ENCODE measurements at regions not wholly inside any gene's neighbourhood (a gene's known extent, or its start where the extent isn't known, plus 50 kb on each side); places are given as distances from the start of the nearest gene placed in this dataset.

DNA sequence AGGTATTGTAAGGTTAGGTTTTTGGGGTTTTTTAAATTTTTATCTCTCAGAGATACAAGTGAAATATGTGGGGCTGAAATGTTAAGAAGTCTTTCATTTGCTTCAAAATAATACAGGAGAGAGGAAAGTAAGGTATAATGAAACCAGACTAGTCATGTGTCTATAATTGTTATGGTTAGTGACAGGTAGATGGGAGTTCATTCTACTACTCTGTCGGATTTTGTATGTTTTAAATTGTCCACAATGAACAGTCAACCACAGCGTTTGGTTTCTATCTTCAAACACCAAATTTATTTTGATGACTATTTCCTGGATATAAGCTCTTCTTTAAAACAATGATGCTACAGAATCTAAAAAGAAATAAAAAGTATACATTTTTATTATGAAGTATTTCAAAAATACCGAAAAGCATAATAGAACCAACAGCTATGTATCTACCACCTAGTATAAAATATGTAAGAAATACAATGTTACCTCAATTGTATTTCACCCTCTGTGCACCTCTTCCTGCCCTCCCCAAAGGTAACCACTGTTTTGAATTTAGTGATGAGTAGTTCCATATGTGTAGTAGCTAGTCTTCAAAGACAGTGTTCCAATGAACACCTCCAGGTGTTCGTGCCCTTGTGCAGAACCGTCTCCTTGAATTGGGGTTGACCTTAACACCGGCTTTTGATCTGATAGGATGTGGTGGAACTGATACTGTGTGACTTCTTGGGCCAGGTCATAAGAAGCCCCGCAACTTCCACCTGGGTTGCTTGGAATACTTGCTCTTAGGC lies 74.8 kb upstream of the CDK1 start:
- no peak overlapping the region for H3K4me3 ChIP-seq (ENCODE audit: low read depth, low read length)
- DNase-seq (ENCODE audit: low read depth) = no peak
- TF ChIP-seq, protein P1, sequence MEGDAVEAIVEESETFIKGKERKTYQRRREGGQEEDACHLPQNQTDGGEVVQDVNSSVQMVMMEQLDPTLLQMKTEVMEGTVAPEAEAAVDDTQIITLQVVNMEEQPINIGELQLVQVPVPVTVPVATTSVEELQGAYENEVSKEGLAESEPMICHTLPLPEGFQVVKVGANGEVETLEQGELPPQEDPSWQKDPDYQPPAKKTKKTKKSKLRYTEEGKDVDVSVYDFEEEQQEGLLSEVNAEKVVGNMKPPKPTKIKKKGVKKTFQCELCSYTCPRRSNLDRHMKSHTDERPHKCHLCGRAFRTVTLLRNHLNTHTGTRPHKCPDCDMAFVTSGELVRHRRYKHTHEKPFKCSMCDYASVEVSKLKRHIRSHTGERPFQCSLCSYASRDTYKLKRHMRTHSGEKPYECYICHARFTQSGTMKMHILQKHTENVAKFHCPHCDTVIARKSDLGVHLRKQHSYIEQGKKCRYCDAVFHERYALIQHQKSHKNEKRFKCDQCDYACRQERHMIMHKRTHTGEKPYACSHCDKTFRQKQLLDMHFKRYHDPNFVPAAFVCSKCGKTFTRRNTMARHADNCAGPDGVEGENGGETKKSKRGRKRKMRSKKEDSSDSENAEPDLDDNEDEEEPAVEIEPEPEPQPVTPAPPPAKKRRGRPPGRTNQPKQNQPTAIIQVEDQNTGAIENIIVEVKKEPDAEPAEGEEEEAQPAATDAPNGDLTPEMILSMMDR (IDR thresholded peaks at IDR 0.05; ENCODE audit: insufficient read depth, low read depth, low read length) = no peak

DNA sequence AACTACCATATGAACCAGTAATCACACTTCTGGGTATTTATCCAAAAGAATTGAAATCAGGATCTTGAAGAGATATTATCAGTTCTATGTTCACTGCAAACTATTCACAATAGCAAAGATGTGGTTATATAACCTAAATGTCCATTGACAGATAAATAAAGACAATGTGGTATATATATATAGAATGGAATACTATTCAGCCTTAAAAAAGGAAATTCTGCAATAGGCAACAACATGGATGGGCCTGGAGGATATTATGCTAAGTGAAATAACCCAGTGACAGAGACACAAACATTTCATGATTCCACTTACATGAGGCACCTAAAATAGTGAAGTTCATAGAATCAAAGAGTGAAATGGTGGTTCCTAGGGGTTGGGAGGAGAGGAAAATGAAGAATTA lies 90.6 kb upstream of the CDK1 start:
- TF ChIP-seq, protein P1 (IDR thresholded peaks at IDR 0.05; ENCODE audit: insufficient read depth, low read depth, low read length) = no peak
- no peak overlapping the region for H3K4me3 ChIP-seq (ENCODE audit: low read depth, low read length)
- DNase-seq (ENCODE audit: low read depth) = no peak

DNA sequence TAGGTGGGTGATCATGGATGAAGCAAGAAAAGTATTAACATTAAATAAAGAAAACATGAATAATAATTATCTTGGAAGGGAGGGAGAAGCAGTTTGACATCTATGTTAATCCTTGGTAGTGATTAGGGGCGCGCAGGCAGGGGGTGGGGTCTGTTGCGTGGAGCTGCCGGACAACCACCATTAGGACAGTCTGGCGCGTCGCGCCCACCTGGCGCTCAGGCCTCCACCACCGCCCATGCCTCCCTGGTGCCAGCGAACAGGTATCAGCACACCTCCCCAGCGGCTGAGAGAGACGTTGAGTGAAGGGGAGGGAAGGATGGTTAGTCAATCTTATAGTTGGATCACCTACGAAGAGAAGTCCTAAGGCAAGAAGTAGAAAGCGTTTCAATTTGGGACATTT lies 94.2 kb upstream of the CDK1 start:
- no peak for DNase-seq (ENCODE audit: low read depth)
- TF ChIP-seq, protein P1 (IDR thresholded peaks at IDR 0.05; ENCODE audit: insufficient read depth, low read depth, low read length) = no peak

DNA sequence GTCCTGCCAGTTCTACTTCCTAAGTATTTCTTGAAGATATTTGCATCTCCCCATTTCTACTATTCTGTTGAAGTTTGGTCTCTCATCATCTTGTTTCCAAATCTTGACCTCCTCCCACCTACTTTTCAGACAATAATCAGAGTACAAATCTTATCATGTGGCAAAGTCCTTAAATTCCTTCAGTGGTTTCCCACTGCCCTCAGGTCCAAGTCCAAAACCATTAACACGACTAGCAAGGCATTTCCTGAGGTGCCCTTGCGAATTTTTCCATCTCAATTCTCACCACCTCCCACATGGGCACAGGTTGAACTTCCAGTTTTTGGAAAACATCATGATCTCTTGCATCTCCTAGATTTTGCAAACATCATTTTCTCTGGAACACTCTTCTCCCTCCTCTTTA lies 97.2 kb upstream of the CDK1 start:
- no peak overlapping the region for H3K4me3 ChIP-seq (ENCODE audit: low read depth, low read length)
- no peak for DNase-seq (ENCODE audit: low read depth)
- TF ChIP-seq, protein P1 (IDR thresholded peaks at IDR 0.05; ENCODE audit: insufficient read depth, low read depth, low read length) = no peak

More for the DNA sequence above, 94.2 kb upstream of the CDK1 start:
- no peak overlapping the region for H3K4me3 ChIP-seq (ENCODE audit: low read depth, low read length)

DNA sequence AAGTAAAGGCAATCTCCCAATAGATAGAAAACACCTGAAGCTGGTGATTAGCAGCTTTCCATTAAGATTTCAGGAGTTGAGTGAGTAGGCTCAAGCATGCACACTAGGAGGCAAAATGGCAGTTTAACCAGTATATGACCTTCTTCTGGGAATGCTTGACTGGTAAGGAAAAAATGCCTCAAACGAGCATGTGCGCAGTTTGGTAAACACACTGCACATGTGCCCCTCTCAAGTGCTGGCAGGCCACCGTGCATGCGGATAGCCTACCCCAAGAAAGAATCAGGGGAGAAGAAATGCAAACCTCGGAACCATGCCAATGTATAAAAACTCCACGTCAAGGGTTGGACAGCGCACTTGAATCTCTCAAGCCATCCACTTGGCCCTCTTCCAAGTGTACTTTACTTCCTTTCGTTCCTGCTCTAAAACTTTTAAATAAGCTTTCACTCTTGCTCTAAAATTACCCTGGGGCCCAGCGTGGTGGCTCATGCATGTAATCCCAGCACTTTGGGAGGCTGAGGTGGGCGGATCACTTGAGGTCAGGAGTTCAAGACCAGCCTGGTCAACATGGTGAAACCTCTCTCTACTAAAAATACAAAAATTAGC lies 98.8 kb upstream of the CDK1 start:
- no peak overlapping the region for H3K4me3 ChIP-seq (ENCODE audit: low read depth, low read length)
- DNase-seq (ENCODE audit: low read depth) = no peak
- TF ChIP-seq, protein P1 (IDR thresholded peaks at IDR 0.05; ENCODE audit: insufficient read depth, low read depth, low read length) = no peak

DNA sequence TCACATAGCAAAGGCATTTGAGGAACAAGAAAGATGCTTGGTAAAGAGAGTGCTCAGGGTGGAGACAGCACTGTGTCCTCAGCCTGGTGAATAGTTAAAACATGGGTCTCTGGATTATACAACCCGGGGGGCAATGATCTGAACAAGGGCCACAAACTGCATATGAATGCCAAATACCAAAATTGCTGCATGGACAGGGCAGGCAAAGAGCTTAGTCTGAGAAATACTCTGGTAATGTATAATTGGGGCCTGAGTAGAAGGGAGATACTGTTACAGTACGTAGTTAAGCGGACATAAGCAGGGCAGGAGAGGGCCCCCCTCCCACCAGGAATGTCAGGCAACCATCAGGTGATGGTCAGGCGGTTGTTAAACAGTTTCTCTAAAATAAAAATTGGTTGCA lies 99.3 kb upstream of the CDK1 start:
- TF ChIP-seq, protein P1 (IDR thresholded peaks at IDR 0.05; ENCODE audit: insufficient read depth, low read depth, low read length) = no peak
- no peak overlapping the region for H3K4me3 ChIP-seq (ENCODE audit: low read depth, low read length)
- no peak for DNase-seq (ENCODE audit: low read depth)
